ENCODE measurements at regions not wholly inside any gene's neighbourhood (a gene's known extent, or its start where the extent isn't known, plus 50 kb on each side); places are given as distances from the start of the nearest gene placed in this dataset.
"Not testable (repeated sequence)": the region's sequence is repeated elsewhere in the genome, so short reads cannot be mapped to it uniquely, and the experiment has no call there.

DNA sequence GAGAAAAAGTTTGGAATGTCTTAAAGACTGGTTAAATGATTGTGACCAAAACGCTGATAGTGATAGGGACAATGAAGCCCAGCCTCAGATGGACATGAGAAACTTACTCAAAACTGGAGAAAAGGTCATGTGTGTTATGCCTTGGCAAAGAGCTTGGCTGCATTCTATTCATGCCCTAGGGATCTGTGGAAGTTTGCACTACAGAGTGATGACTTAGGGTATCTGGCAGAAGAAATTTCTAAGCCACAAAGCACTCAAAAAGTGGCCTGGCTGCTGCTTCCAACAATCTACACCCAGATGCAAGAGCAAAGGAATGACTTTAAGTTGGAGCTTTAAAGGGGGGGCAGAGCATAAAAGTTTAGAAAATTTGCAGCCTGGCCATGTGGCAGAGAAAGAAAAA is 521.3 kb downstream of the UQCRFS1 start:
- DNase-seq (ENCODE audit: low read depth), result no peak

GRCh38 chr19:28689464-28689863 is 523.5 kb downstream of the UQCRFS1 start:
- DNase-seq (ENCODE audit: low read depth), result not testable (repeated sequence)

DNA sequence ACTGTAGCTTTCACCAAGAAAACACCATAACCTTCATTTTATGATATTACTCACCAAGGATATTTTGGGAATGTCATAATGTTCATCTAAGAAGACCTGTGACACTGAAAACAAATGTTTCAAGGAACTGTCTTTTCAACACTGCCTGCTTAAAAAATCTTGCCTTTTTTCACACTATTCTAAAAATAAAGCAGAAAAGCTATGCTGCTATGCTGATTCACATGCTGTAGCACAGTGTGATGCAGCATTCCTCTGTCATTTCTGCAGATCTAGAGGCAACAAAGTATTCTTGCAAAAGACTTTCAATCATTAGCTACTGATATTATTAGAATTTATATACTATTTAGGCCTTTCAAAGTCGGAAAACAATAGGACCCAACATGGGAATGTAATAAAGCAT is 525.7 kb downstream of the UQCRFS1 start:
- no peak for DNase-seq (ENCODE audit: low read depth)

GRCh38 chr19:28686756-28687155 is 526.2 kb downstream of the UQCRFS1 start:
- DNase-seq (ENCODE audit: low read depth), result no peak

DNA sequence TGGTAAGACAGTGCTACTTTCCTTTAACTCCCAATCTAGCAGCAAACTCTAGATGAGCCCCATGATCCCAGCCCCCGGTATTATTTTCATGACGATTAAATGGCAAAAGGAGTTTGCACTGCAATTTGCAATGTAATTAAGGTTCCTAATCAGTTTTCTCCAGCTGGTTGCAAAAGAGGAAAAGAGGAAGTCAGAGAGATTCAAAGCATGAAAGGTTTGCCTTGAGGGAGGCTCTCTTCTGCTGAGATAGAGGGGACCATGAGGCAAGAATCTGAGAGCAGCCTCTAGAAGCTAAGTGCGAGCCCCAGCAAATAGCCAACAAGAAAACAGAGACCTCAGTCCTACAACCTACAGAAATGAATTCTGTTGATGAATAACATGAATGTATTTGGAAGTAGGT is 527.1 kb downstream of the UQCRFS1 start:
- DNase-seq (ENCODE audit: low read depth), result no peak

DNA sequence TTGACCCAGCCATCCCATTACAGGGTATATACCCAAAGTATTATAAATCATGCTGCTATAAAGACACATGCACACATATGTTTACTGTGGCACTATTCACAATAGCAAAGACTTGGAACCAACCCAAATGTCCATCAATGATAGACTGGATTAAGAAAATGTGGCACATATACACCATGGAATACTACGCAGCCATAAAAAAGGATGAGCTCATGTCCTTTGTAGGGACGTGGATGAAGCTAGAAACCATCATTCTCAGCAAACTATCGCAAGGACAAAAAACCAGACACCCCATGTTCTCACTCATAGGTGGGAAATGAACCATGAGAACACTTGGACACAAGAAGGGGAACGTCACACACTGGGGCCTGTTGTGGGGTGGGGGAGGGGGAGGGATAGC is 527.9 kb downstream of the UQCRFS1 start:
- DNase-seq (ENCODE audit: low read depth), result not testable (repeated sequence)

GRCh38 chr19:28680111-28680510 is 532.8 kb downstream of the UQCRFS1 start:
- DNase-seq (ENCODE audit: low read depth), result no peak

- no peak for DNase-seq (ENCODE audit: low read depth)
Observed at GRCh38 chr19:28670836-28671235, 542.1 kb downstream of the UQCRFS1 start.

GRCh38 chr19:28669804-28670203 is 543.1 kb downstream of the UQCRFS1 start:
- no peak for DNase-seq (ENCODE audit: low read depth)

DNA sequence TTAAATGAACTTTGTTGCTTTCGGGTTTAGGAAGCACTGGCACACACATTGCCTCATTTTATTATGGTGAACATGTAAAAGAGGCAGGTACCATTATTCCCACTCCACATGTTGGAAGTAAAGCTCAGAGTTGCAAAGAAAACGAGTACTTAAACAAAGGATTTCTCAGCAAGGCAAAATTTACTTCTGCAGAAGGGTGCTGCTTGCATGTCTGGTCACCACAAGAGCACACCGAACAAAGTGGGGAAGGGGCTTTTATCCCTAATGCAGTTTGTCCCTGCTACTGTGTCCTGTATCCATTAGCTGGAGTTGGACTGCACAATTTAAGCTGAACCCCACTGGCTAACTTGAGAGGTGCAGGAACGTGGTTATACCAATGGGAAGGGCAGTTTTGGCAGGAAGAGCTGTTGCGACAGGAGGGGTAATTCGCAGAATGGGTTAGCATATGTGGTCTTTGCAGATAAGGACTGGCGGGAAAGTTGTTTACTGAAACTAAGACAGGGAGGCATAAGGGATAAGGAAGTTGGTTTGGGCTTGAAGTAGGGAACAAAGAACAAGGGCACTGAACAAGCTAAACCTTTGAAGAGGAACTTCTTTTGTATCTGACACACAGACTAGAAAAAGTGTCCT is 545.5 kb downstream of the UQCRFS1 start:
- no peak for DNase-seq (ENCODE audit: low read depth)

- DNase-seq (ENCODE audit: low read depth), result no peak
Observed at GRCh38 chr19:28665748-28666147, 547.2 kb downstream of the UQCRFS1 start.

GRCh38 chr19:28656644-28657043 is 556.3 kb downstream of the UQCRFS1 start:
- no peak for DNase-seq (ENCODE audit: low read depth)

GRCh38 chr19:28655054-28655453 is 557.9 kb downstream of the UQCRFS1 start:
- DNase-seq (ENCODE audit: low read depth), result no peak

GRCh38 chr19:28652765-28653164 is 560.2 kb downstream of the UQCRFS1 start:
- no peak for DNase-seq (ENCODE audit: low read depth)

GRCh38 chr19:28646629-28647028 is 566.3 kb downstream of the UQCRFS1 start:
- DNase-seq (ENCODE audit: low read depth), result no peak

- no peak for DNase-seq (ENCODE audit: low read depth)
Observed at GRCh38 chr19:28644169-28644775, 568.7 kb downstream of the UQCRFS1 start.

- no peak for DNase-seq (ENCODE audit: low read depth)
Observed at GRCh38 chr19:28642787-28643683, 569.9 kb downstream of the UQCRFS1 start.

DNA sequence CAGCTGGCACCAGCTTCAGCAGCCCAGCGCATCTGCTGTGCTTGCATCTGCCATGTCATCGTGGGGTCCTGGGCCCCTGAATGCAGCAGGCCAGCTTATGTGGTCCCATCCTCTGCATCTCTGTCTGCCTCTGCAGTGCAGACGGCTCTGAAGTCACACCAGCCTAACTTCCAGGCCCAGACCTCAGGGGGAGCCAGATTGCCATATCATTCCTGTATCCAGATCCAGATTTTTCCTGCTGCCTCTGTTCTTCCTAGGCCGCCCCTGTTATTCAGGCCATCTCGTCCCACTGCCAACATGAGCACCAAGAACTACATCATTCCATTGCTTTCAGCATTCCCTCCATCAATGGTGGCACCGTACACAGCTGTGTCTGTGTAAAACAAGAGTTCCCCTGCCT is 571.6 kb downstream of the UQCRFS1 start:
- DNase-seq (ENCODE audit: low read depth), result no peak

DNA sequence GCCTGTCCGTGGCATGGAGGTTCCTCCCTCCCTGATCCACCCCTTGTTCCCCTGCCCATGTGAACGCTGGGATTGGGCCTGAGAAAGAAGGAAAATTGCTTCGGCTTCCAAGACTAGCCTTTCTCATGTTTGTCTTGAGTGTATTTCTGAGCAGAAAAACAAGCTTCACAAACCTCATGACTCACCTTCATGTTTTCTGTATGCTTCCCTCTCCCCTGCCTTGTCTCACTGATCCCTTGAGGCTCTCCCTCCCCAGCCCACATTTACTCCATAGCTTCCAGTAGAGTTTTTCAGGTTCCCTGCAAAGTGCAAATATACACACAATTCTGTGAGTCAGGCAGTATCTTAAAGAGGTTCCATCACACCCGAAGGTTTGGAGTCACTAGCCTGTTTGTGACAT is 572.4 kb downstream of the UQCRFS1 start:
- no peak for DNase-seq (ENCODE audit: low read depth)

DNA sequence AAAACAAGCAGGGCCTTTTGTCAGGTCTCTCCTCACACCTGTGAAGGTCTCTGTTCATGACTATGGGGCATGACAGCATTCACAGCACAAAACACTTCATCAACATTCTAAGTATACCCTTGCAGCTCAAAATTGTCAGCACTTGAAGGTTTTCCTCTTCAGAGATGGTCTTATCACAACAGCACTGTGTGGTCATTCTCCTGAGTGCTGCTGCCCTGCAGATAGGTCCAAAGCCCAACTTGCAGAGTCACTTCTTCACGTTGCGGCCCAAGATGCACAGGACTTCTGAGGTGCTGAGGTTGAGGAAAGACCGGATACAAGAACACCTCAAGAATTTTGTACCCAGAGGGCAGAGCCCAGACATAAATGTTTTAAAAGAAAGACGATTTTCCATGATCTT is 574.5 kb downstream of the UQCRFS1 start:
- no peak for DNase-seq (ENCODE audit: low read depth)

GRCh38 chr19:28636706-28637105 is 576.2 kb downstream of the UQCRFS1 start:
- DNase-seq (ENCODE audit: low read depth), result no peak

DNA sequence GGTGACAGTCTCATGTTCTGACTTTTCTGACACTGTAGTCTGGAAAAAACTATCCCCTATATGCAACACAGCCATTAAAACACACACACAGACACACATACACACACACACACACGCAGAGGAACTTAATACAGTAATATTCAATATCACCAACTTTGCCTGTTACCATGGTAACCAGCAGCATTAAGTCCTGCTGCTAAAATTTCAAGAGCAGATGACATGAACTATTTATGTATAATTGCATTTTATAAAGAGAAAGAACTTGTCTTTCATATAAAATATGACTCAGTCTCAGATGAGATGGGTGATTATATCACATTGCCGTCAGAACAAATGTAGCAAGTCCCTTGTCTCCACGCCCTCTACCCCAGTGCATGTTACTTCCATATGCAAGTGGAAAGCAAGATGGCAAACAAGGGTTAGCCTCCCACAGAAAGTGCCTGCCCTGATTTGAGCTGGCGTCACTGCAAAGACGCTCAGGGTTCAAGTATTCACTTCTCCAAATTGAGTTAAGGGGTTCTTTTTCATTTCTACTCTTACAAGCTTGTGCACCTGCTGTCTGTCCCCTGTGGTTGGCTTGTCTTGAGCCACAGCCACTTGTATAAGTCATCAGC is 576.8 kb downstream of the UQCRFS1 start:
- DNase-seq (ENCODE audit: low read depth), result no peak

All from myocyte (in vitro differentiated cells).